ENCODE measurements at regions not wholly inside any gene's neighbourhood (a gene's known extent, or its start where the extent isn't known, plus 50 kb on each side); places are given as distances from the start of the nearest gene placed in this dataset.

- no peak for ATAC-seq
- Histone ChIP-seq H2AFZ (no peak overlapping the region), H3K9me2 (ENCODE audit: insufficient read depth) (no peaks in the 10 kb centered on the region), H3K36me3 (ENCODE audit: insufficient read depth) (no peaks in the 10 kb centered on the region), H3K4me1 (ENCODE audit: insufficient read depth) (no peaks in the 10 kb centered on the region), H3K27me3 (ENCODE audit: insufficient read depth) (no peaks in the 10 kb centered on the region), H3K4me3 (no peak overlapping the region), H3F3A (replicated peaks; ENCODE audit: low read depth) (no peaks in the 10 kb centered on the region), H4K20me1 (replicated peaks; ENCODE audit: insufficient read depth) (no peaks in the 10 kb centered on the region), H3K27ac (ENCODE audit: low read depth) (no peak overlapping the region), H3K79me2 (replicated peaks; ENCODE audit: insufficient read depth) (no peaks in the 10 kb centered on the region), H3K4me2 (no peak overlapping the region)
- H3K4me1 Mint-ChIP-seq, result no peaks in the 10 kb centered on the region
- no peak overlapping the region for H3K4me3 Mint-ChIP-seq
- no peaks in the 10 kb centered on the region for H3K27me3 Mint-ChIP-seq (ENCODE audit: insufficient read depth, low read depth, poor library complexity)
- no peak overlapping the region for H3K27ac Mint-ChIP-seq
- no peaks in the 10 kb centered on the region for H3K36me3 Mint-ChIP-seq (ENCODE audit: low read depth)
- no peak for DNase-seq (ENCODE audit: low spot score)
- H3K9me3 Mint-ChIP-seq, result no peaks in the 10 kb centered on the region
- TF ChIP-seq ZNF331 (CRISPR knock-in tag; IDR thresholded peaks at IDR 0.05; ENCODE audit: low read depth) (no peak), JUNB (IDR thresholded peaks at IDR 0.05; ENCODE audit: unreplicated experiment) (no peak), ZNF114 (CRISPR knock-in tag; IDR thresholded peaks at IDR 0.05) (no peak), ZNF462 (CRISPR knock-in tag; IDR thresholded peaks at IDR 0.05) (no peak)
These were observed 58.8 kb upstream of the HAAO start for GRCh38 chr2:42851186-42851585.

- ATAC-seq (no peak), DNase-seq (ENCODE audit: low spot score) (no peak)
- H3K9me3 Mint-ChIP-seq, result no peaks in the 10 kb centered on the region
- Histone ChIP-seq H4K20me1 (replicated peaks; ENCODE audit: insufficient read depth) (no peaks in the 10 kb centered on the region), H3K4me2 (no peak overlapping the region), H3K36me3 (ENCODE audit: insufficient read depth) (no peaks in the 10 kb centered on the region), H2AFZ (no peak overlapping the region), H3K27me3 (ENCODE audit: insufficient read depth) (no peaks in the 10 kb centered on the region), H3K4me3 (no peak overlapping the region), H3K27ac (ENCODE audit: low read depth) (no peak overlapping the region), H3F3A (replicated peaks; ENCODE audit: low read depth) (no peaks in the 10 kb centered on the region), H3K9me2 (ENCODE audit: insufficient read depth) (no peaks in the 10 kb centered on the region), H3K4me1 (ENCODE audit: insufficient read depth) (no peaks in the 10 kb centered on the region), H3K79me2 (replicated peaks; ENCODE audit: insufficient read depth) (no peaks in the 10 kb centered on the region)
- no peak overlapping the region for H3K27ac Mint-ChIP-seq
- H3K27me3 Mint-ChIP-seq (ENCODE audit: insufficient read depth, low read depth, poor library complexity), result no peaks in the 10 kb centered on the region
- H3K4me3 Mint-ChIP-seq, result no peak overlapping the region
- no peaks in the 10 kb centered on the region for H3K4me1 Mint-ChIP-seq
- H3K36me3 Mint-ChIP-seq (ENCODE audit: low read depth), result no peaks in the 10 kb centered on the region
- TF ChIP-seq REST (IDR thresholded peaks at IDR 0.05; ENCODE audit: unreplicated experiment) (no peak), JUNB (IDR thresholded peaks at IDR 0.05; ENCODE audit: unreplicated experiment) (no peak)
These were observed 57.8 kb upstream of the HAAO start for GRCh38 chr2:42850016-42850805.

Measured in GM23338 (cell line).